GM18498 (cell line): ENCODE measurements at regions not wholly inside any gene's neighbourhood (a gene's known extent, or its start where the extent isn't known, plus 50 kb on each side); places are given as distances from the start of the nearest gene placed in this dataset.

ENCODE experiments used
- ATAC-seq: cut with Tn5 transposase; IDR thresholded peaks from one replicate; pipeline ENCODE4 v1.9.1; 2021; ENCODE audit warnings: mild to moderate bottlenecking, moderate library complexity; ENCODE audit not compliant: unreplicated experiment

GRCh38 chr21:22855581-22855980 is 1857.4 kb downstream of the NCAM2 start:
- ATAC-seq, result no peak

DNA sequence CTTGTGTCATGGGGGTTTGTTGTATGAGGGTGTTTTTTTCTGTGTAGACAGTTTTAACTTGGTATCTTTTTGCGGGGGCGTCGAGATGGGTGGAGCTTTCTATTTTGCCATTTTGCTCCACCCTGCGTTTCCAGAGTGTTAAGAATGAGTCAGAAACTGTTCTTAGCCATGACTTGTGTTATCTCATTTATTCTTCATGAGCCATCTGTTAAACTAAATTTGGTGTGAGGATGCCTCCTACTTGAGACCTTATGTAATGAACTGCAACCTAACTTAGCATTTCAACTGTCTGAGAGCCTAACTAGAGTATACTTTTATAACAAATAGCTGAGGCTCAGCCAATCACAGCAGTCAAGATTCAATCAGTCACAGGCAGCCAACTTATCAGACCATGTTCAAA is 1873.5 kb downstream of the NCAM2 start:
- no peak for ATAC-seq

DNA sequence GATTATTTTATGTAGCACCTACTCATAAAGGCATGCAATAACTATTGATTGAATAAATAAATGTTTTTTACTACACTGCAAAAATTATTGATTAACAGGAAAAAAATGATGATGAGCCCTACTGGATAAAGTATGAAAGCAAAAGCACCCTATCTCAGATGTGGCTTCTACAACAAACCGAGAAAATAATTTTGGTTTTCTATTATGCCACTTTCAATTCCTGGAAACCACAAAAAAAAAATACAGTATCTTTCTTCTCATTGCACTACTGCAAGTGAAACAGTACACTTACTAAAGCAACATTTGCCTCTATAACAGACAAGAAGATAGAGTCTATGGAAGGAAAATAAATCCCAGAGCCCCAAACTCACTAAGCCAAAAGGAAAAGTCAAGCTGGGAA is 1882.4 kb downstream of the NCAM2 start:
- ATAC-seq, result no peak

GRCh38 chr21:22881131-22881530 is 1882.9 kb downstream of the NCAM2 start:
- ATAC-seq, result no peak

- no peak for ATAC-seq
Observed at GRCh38 chr21:22885079-22885478, 1886.9 kb downstream of the NCAM2 start.

DNA sequence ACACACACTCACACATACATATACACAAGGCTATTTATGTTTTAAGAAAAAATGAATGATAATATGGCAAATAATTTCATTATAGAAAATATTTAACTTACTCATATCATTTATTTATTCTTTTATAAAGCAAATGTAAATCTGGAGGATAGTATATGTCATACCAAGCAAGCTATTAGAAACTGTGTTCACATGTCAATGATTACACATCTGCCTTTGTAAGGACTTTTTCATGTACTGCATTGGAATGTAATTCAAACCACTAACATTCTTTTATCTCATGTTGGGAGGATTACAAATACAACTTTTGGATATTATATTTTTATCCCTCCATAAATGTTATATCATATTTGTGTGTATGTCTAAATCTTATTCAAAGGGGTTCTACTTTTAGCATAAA is 1887.4 kb downstream of the NCAM2 start:
- ATAC-seq, result no peak

DNA sequence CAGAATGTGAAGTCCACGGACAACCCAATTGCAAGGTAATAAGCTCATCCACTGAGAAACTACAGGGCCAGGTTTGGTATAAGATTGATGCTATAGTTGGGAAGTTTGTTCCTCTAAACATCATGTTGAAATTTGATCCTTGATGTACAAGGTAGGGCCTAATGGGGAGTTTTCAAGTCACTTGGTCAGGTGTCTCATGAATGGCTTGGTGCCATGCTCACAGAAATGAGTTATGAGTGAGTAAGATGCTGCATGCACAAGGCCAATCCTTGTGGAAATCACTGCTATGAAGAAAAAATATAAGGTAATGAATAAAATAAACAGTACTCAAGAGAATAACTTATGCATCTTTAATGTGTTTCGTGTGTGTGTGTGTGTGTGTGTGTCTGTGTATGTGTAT is 1891.2 kb downstream of the NCAM2 start:
- no peak for ATAC-seq

GRCh38 chr21:22890656-22891055 is 1892.4 kb downstream of the NCAM2 start:
- ATAC-seq, result no peak

DNA sequence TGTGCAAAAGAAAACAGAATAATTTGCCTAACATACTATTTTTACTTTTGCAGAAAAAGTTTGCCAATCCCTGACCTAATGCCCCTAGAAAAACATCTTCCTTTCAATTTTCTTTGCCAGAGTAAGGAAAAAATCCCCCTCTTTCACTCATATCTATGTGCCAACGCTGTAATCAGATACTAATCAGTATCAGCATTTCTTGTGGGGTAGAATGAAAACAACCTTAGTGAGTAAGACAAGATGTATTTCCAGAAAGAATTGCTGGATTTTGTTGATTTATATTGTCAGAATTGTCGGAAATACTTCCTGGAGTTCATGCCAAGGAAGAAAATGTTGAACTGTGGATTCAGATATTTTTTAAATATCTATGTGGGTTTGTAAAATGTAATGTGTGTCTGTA is 1893.8 kb downstream of the NCAM2 start:
- no peak for ATAC-seq

DNA sequence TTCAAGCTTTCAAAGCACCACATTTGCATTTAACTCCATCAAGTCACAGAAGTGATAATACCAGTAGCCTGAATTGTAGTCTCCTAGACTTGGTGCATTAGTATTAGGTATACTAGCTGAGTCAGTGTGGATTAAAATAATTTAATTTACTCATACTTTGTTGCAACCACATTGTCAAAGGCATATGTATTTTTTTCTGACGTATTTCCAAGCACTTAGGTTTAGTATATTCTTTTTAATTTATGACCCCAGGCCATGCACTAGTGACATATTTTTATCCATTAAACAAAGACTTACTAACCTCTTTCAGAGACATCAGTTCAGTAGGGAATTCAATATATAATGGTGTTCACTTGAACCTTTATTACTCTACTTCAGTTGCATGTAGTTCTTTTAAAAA is 1894.5 kb downstream of the NCAM2 start:
- ATAC-seq, result no peak

GRCh38 chr21:22898051-22898665 is 1899.9 kb downstream of the NCAM2 start:
- ATAC-seq, result no peak

DNA sequence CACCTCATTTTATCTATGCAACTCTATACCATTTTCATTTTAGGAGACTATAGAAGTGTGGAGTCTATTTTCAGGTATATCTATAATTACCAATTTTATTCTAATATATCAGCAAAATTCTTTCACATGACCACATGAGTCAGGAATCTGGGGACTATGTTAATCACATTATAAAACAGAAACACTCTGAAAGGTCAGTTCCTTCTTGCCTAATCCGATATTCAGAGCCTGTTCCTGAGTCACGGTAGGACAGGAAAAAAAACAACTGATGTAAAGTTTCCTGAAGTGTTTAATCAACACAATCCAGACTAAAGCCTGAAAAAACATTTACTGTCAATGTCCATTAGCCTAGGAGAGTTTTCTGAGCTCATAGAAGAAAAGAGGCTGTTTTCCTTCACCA is 1902.3 kb downstream of the NCAM2 start:
- ATAC-seq, result no peak

DNA sequence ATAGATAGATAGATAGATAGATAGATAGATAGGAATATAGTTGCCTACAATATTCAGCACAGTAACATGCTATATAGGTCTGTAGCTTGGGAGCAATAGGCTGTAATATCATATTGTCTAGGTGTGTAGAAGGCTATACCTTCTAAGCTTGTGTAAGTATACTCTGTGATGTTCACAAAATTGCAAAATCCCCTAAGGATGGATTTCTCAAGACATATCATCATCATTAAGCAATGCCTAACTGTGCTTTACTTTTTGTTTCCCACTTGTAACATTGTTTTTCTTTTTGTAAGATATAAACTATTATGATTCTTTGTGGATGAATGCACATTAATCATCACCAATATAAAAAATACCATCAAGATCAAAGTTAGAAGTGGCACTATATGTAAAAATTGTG is 1905.6 kb downstream of the NCAM2 start:
- no peak for ATAC-seq

GRCh38 chr21:22904385-22904784 is 1906.2 kb downstream of the NCAM2 start:
- no peak for ATAC-seq

- ATAC-seq, result no peak
Observed at GRCh38 chr21:22925032-22925431, 1926.8 kb downstream of the NCAM2 start.

DNA sequence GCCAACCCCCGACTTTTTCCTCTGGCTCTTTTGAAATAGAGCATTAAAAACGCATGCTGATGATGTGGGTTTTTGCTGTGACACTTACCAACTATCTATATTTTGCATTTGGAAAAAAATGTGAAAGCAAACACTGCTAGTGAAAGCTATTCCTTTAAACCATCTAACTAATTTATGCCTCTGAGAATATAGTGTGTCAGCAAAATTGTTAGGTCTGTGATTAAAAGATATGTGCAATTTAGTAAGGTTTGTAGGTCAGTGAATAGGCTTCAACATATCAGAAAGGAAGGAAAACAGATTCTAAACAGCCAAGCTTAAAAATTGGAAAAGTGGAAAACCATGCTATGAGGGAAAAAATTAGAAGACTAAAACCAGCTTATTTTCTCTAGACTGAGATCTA is 1929.3 kb downstream of the NCAM2 start:
- ATAC-seq, result no peak

DNA sequence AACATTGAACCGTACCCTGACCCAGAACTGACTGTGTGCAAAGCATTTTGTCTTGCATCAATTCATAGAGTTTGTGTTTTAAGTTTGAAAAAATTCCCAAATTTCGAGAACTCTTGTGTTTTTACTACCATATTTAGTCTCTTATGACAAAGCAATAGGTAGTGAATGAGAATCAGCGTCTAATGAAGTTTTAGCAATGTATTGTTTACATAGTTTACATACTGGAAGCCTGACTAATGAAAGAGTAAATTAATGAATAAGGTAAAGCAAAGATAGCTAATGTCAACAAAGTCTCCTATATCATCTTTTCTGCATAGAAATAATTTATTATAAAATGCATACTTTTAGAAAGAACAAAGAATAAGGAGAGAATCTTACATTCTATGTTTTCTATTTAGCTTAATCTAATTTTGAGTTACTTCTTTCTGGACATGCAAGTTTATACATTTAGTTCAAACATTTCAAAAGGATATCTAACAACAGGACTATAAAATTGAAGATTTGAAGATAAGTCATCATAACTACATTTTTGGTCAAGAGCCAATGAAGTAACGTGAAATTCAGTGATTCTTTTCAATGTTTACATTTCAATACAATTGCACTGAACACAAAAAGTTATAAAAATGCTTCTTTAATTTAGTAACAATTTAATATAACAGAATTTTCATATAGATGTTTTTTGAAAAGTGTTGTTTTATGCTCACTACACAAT is 1943.7 kb downstream of the NCAM2 start:
- ATAC-seq, result no peak

DNA sequence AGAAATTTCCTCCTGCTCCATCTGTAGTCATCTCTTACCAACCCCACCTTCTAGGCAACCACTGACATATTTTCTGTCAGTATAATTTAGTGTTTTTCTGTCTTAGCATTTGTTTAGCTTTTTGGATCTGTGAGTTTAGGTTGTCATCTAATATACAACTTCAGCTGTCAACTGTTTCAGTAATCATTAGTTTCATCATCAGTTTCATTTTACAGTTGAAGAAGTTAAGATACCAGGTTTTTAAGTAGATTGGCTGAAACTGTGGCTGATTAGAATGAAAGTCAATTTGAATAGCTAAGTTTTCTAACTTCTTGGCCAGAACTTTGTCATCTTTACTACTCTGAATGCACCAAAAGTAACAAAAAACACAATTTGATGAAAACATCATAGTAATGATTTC is 1957.3 kb downstream of the NCAM2 start:
- no peak for ATAC-seq

- no peak for ATAC-seq
Observed at GRCh38 chr21:22961258-22961657, 1963.0 kb downstream of the NCAM2 start.

GRCh38 chr21:22965455-22966135 is 1967.4 kb downstream of the NCAM2 start:
- no peak for ATAC-seq

- ATAC-seq, result no peak
Observed at GRCh38 chr21:22981819-22982218, 1983.6 kb downstream of the NCAM2 start.

- no peak for ATAC-seq
Observed at GRCh38 chr21:22993144-22993543, 1994.9 kb downstream of the NCAM2 start.
